K562 (cell line): ENCODE measurements at regions not wholly inside any gene's neighbourhood (a gene's known extent, or its start where the extent isn't known, plus 50 kb on each side); places are given as distances from the start of the nearest gene placed in this dataset.

ENCODE experiments used
- ATAC-seq: fragments of 200-7000 bp; cut with Tn5 transposase; 3 replicates; pipeline ENCODE4 v1.9.1; 2020; ENCODE audit warnings: moderate library complexity
- BruUV-seq: library from RNA; stranded (reverse); fragments of 400-500 nt; replicated peaks from 2 replicates; lab custom pipeline; 2021; lab: Mats Ljungman, UMichigan
- CTCF ChIA-PET: fragments of 300-600 bp; formaldehyde crosslinking; extraction: SDS; loops from one replicate; lab custom pipeline; 2021; ENCODE audit warnings: low intra/inter-chr PET ratio; lab: Yijun Ruan, JAX
- POLR2A ChIA-PET: fragments of 300-600, 350-650 bp; sonication (Branson Sonifier 250); formaldehyde crosslinking; extraction: SDS; loops from one replicate; lab custom pipeline; 2021; ENCODE audit warnings: antibody characterized with exemption, inconsistent platforms; lab: Yijun Ruan, JAX
- DNase-seq, 4 experiments: peaks; one replicate each; pipeline versions ENCODE4 v3.0.0 to v3.0.0-alpha.2; 2011 to 2018; ENCODE audit warnings: low spot score in 3 of 4, mixed read lengths in 3 of 4; ENCODE audit errors: extremely low read depth in 1 of 4
- FAIRE-seq: peaks from 2 replicates; lab custom pipeline; 2011; peaks lifted over from hg19 to GRCh38; lab: Jason Lieb, UNC
- H2AFZ ChIP-seq: 2 replicates; pipeline ENCODE4 v1.6.0; 2011; ENCODE audit warnings: low read depth, low read length, control low read depth, inconsistent platforms
- H3K27ac ChIP-seq: fragments of 200-600 bp; 3 replicates; pipeline ENCODE4 v1.8.0; 2011; ENCODE audit warnings: low read depth, mild to moderate bottlenecking, control low read depth, inconsistent platforms, low read length, moderate library complexity, mixed read lengths; ENCODE audit errors: extremely low read depth
- H3K27me3 ChIP-seq, 2 experiments: fragments of 300-600 bp in 1 of 2; 2 replicates in 1 of 2; 3 replicates in 1 of 2; pipeline versions ENCODE4 v1.6.0 to v1.8.0; 2011; ENCODE audit warnings: inconsistent platforms in 2 of 2, low read length in 2 of 2, mild to moderate bottlenecking in 1 of 2, mixed read lengths in 1 of 2, moderate library complexity in 1 of 2; ENCODE audit not compliant: control insufficient read depth in 2 of 2, insufficient read depth in 2 of 2
- H3K36me3 ChIP-seq: fragments of 300-600 bp; 3 replicates; pipeline ENCODE4 v1.8.0; 2011; ENCODE audit warnings: mild to moderate bottlenecking, low read length, inconsistent platforms; ENCODE audit not compliant: control insufficient read depth, insufficient read depth
- H3K4me1 ChIP-seq, 2 experiments: fragments of 200-600 bp in 1 of 2; replicated peaks in 1 of 2; 2 replicates in 1 of 2; 3 replicates in 1 of 2; pipeline versions ENCODE4 v1.5.1 to v1.8.0; 2011; ENCODE audit warnings: inconsistent platforms in 2 of 2, low read length in 2 of 2, mild to moderate bottlenecking in 1 of 2, mixed read lengths in 1 of 2, moderate library complexity in 1 of 2; ENCODE audit not compliant: control insufficient read depth in 2 of 2, insufficient read depth in 2 of 2
- H3K4me2 ChIP-seq: 2 replicates; pipeline ENCODE4 v1.6.1; 2011; ENCODE audit warnings: low read length, control low read depth, inconsistent platforms, mixed read lengths; ENCODE audit not compliant: insufficient read depth
- H3K4me3 ChIP-seq: fragments of 200-600 bp; sonication (generic), shearing (Covaris generic); 2 replicates; pipeline ENCODE4 v1.5.1; 2016; ENCODE audit warnings: control low read depth, inconsistent platforms
- H3K79me2 ChIP-seq: fragments of 200-600 bp; 3 replicates; pipeline ENCODE4 v1.8.0; 2011; ENCODE audit warnings: low read length, inconsistent platforms; ENCODE audit not compliant: control insufficient read depth, insufficient read depth
- H3K9ac ChIP-seq, 2 experiments: 2 replicates each; pipeline versions ENCODE4 v1.6.0 to v1.6.1; 2011; ENCODE audit warnings: low read depth in 2 of 2, low read length in 2 of 2, control low read depth in 1 of 2, inconsistent platforms in 1 of 2, mild to moderate bottlenecking in 1 of 2, mixed read lengths in 1 of 2; ENCODE audit not compliant: insufficient read depth in 1 of 2
- H3K9me1 ChIP-seq: one replicate; pipeline ENCODE4 v1.6.0; 2011; ENCODE audit warnings: inconsistent platforms, mild to moderate bottlenecking, low read length, moderate library complexity; ENCODE audit not compliant: control insufficient read depth, insufficient read depth
- H3K9me3 ChIP-seq: replicated peaks from 2 replicates; pipeline ENCODE4 v1.5.1; 2011; ENCODE audit warnings: low read depth, low read length, inconsistent platforms; ENCODE audit not compliant: control insufficient read depth, insufficient read depth
- H4K20me1 ChIP-seq: replicated peaks from 2 replicates; pipeline ENCODE4 v1.6.1; 2011; ENCODE audit warnings: low read length, inconsistent platforms, mixed read lengths; ENCODE audit not compliant: control insufficient read depth, insufficient read depth
- CHD4 ChIP-seq: fragments of 200-600 bp; sonication (generic); IDR thresholded peaks from 3 replicates; pipeline ENCODE4 v1.6.1; 2012; ENCODE audit warnings: low read depth, mild to moderate bottlenecking, mixed read lengths, low read length, inconsistent platforms; ENCODE audit not compliant: insufficient read depth, insufficient replicate concordance, poor library complexity, severe bottlenecking
- POU5F1 ChIP-seq: fragments of 150-350 bp; IDR thresholded peaks from 2 replicates; pipeline ENCODE4 v1.6.1; 2014; ENCODE audit warnings: borderline replicate concordance, low read length, low read depth, mild to moderate bottlenecking; ENCODE audit not compliant: partially characterized antibody
- SIN3B ChIP-seq: fragments of 450-650 bp; IDR thresholded peaks from 2 replicates; pipeline ENCODE4 v1.6.1; 2017; ENCODE audit warnings: low read depth, mild to moderate bottlenecking, moderate library complexity
- XRCC5 ChIP-seq: fragments of 200-400 bp; formaldehyde crosslinking; IDR thresholded peaks from 2 replicates; pipeline ENCODE4 v1.6.1; 2017; ENCODE audit warnings: low read depth, mild to moderate bottlenecking, low read length
- YY1 ChIP-seq, 3 experiments: IDR thresholded peaks; 2 replicates each; pipeline ENCODE4 v1.6.1; 2011; ENCODE audit warnings: low read length in 2 of 3, mild to moderate bottlenecking in 2 of 3, moderate library complexity in 2 of 3, borderline replicate concordance in 1 of 3, control low read depth in 1 of 3, low read depth in 1 of 3; ENCODE audit not compliant: insufficient read depth in 3 of 3, insufficient replicate concordance in 2 of 3, control insufficient read depth in 1 of 3, insufficient read length in 1 of 3; ENCODE audit errors: extremely low read depth in 1 of 3
- ZNF311 ChIP-seq: fragments of 250-450 bp; sonication (Bioruptor Pico); IDR thresholded peaks from 2 replicates; pipeline ENCODE4 v1.4.0; 2020; ENCODE audit warnings: mild to moderate bottlenecking, moderate library complexity
- ZNF316 ChIP-seq: fragments of 450-650 bp; IDR thresholded peaks from 2 replicates; pipeline ENCODE4 v1.6.1; 2016
- ZNF518B ChIP-seq: fragments of 250-450 bp; sonication (Bioruptor Pico); IDR thresholded peaks from 2 replicates; pipeline ENCODE4 v1.5.0; 2021; ENCODE audit warnings: mild to moderate bottlenecking, moderate library complexity
- ZNF583 ChIP-seq: fragments of 250-450 bp; sonication (Bioruptor Pico); IDR thresholded peaks from 2 replicates; pipeline ENCODE4 v1.4.0; 2020
- in situ Hi-C: fragments of 300-500 bp; cut with MboI; formaldehyde crosslinking; loops from 4 replicates; pipeline ENCODE4 v1.15.0; 2018; ENCODE audit warnings: inconsistent platforms, mixed read lengths
- intact Hi-C: fragments of 100-400 bp; cut with micrococcal nuclease; formaldehyde crosslinking; loops from 2 replicates; pipeline ENCODE4 v1.14.2; 2022
- TF ChIP-seq, protein P1 (sequence below), 2 experiments: IDR thresholded peaks in 1 of 2; conservative IDR thresholded peaks in 1 of 2; 2 replicates each; pipeline ENCODE4 v1.6.1; 2016; ENCODE audit warnings: low read depth in 2 of 2, mild to moderate bottlenecking in 1 of 2, missing compliant biosample characterization in 1 of 2, missing genetic modification characterization in 1 of 2, moderate library complexity in 1 of 2

DNA sequence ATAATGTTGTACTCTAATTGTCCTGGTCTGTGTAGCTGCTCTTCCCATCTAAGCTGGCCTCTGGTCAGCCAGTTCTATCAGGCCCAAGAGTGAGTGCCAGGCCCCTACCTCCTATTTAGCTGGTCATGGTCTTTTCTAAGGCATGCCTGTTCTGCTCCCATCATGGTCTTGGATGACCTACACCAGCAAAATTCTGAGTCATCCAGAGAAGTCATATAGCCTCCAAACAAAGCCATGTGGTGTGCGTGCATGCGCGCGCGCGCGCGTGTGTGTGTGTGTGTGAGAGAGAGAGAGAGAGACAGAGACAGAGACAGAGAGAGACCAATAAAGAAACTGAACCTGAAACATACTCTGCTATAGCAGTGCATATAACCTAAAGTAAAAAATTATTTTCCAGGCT lies 254.4 kb downstream of the BRINP2 start (continued):
- TF ChIP-seq ZNF518B (CRISPR knock-in tag), result no peak

DNA sequence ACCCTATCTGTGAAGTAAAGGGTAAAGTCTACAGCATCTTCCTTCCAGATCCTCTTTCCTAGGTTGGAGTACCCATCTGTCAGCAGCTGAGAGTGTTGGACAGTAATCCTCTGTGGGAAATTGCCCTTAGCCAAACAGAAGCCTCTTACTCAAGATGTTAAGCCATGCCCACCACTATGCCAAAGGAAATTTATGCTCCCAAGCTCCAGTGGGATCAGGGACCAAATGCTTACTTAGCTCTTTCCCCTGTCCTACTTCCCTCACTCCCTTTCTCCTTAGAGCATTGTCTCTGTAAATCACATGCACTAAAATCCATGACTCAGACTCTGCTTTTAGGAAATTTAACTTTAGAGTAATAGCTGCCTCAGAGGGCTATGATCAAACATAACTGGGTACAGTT lies 254.0 kb downstream of the BRINP2 start:
- FAIRE-seq, result no peak
- intact Hi-C loops, result no loop called here
- TF ChIP-seq ZNF583 (no peak), SIN3B (no peak), POU5F1 (no peak), YY1 (IDR thresholded peaks at IDR 0.05; ENCODE audit: borderline replicate concordance in 1 of 3, control insufficient read depth in 1 of 3, extremely low read depth in 1 of 3, insufficient read depth in 3 of 3, insufficient read length in 1 of 3, insufficient replicate concordance in 2 of 3, low read depth in 1 of 3, low read length in 2 of 3) (no peak), CHD4 (no peak), ZNF316 (no peak), XRCC5 (no peak), ZNF311 (no peak)
- TF ChIP-seq, protein P1, sequence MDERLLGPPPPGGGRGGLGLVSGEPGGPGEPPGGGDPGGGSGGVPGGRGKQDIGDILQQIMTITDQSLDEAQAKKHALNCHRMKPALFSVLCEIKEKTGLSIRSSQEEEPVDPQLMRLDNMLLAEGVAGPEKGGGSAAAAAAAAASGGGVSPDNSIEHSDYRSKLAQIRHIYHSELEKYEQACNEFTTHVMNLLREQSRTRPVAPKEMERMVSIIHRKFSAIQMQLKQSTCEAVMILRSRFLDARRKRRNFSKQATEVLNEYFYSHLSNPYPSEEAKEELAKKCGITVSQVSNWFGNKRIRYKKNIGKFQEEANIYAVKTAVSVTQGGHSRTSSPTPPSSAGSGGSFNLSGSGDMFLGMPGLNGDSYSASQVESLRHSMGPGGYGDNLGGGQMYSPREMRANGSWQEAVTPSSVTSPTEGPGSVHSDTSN (CRISPR knock-in tag; IDR thresholded peaks at IDR 0.05; ENCODE audit: low read depth), result no peak
- TF ChIP-seq, protein P1 (tag; conservative IDR thresholded peaks at IDR 0.05; ENCODE audit: low read depth), result no peak

More for the DNA sequence above, 254.0 kb downstream of the BRINP2 start:
- Histone ChIP-seq H2AFZ (no peak overlapping the region), H3K27me3 (no peaks in the 10 kb centered on the region), H3K9me3 (no peaks in the 10 kb centered on the region; the same call in none of the 2 replicates), H3K79me2 (no peaks in the 10 kb centered on the region), H3K4me3 (no peak overlapping the region), H3K4me1 (no peaks in the 10 kb centered on the region), H3K9me1 (no peaks in the 10 kb centered on the region), H3K4me2 (no peak overlapping the region), H3K27ac (no peak overlapping the region), H3K9ac (no peak overlapping the region), H3K36me3 (no peaks in the 10 kb centered on the region), H4K20me1 (no peaks in the 10 kb centered on the region)
- BruUV-seq, result no TSS peak
- ChIA-PET POLR2A (no interaction called here), CTCF (no interaction called here)
- in situ Hi-C loops, result no loop called here
- no peak for DNase-seq
- ATAC-seq, result no peak
